GM12878 (cell line): ENCODE measurements at regions not wholly inside any gene's neighbourhood (a gene's known extent, or its start where the extent isn't known, plus 50 kb on each side); places are given as distances from the start of the nearest gene placed in this dataset.

Source experiments
- ATF7 ChIP-seq: fragments of 450-650 bp; IDR thresholded peaks from 2 replicates; pipeline ENCODE4 v1.6.1; 2016; ENCODE audit warnings: low read depth, mild to moderate bottlenecking
- EZH2 ChIP-seq: IDR thresholded peaks from 2 replicates; pipeline ENCODE4 v1.6.1; 2012; ENCODE audit warnings: low read depth, mild to moderate bottlenecking, control low read depth, inconsistent platforms, low read length, borderline replicate concordance; ENCODE audit not compliant: control insufficient read depth
- JUND ChIP-seq: IDR thresholded peaks from 2 replicates; pipeline ENCODE4 v1.6.1; 2012; ENCODE audit warnings: low read depth, mild to moderate bottlenecking, low read length, improper control_type of control experiment, moderate library complexity
- NFXL1 ChIP-seq: fragments of 450-650 bp; IDR thresholded peaks from 2 replicates; pipeline ENCODE4 v1.6.1; 2017; ENCODE audit warnings: antibody characterized with exemption, mild to moderate bottlenecking, borderline replicate concordance
- NFYB ChIP-seq: IDR thresholded peaks from 2 replicates; pipeline ENCODE4 v1.6.1; 2011; ENCODE audit warnings: low read depth, mild to moderate bottlenecking, low read length, improper control_type of control experiment, moderate library complexity; ENCODE audit not compliant: insufficient read depth
- PRDM15 ChIP-seq: fragments of 450-650 bp; formaldehyde crosslinking; IDR thresholded peaks from 2 replicates; pipeline ENCODE4 v1.4.0; 2020; ENCODE audit warnings: mild to moderate bottlenecking, moderate library complexity
- STAT1 ChIP-seq: fragments of 450-650 bp; conservative IDR thresholded peaks from 2 replicates; pipeline ENCODE4 v1.6.1; 2014; ENCODE audit warnings: antibody characterized with exemption, mild to moderate bottlenecking
- USF1 ChIP-seq: IDR thresholded peaks from 2 replicates; pipeline ENCODE4 v1.6.1; 2011; ENCODE audit warnings: borderline replicate concordance, low read depth, mild to moderate bottlenecking, moderate library complexity, mixed read lengths, low read length; ENCODE audit not compliant: insufficient read depth; ENCODE audit errors: extremely low read length

- no peak for TF ChIP-seq PRDM15 (CRISPR knock-in tag)
- TF ChIP-seq USF1 = no peak
- TF ChIP-seq STAT1 = no peak
- TF ChIP-seq EZH2 = no peak
- TF ChIP-seq NFXL1 = no peak
- TF ChIP-seq ATF7 = no peak
- TF ChIP-seq JUND = no peak
- no peak for TF ChIP-seq NFYB
These were observed 98.6 kb downstream of the TMEM215 start for GRCh38 chr9:32881948-32882347.
